Natural killer cell (primary cell): ENCODE measurements at regions not wholly inside any gene's neighbourhood (a gene's known extent, or its start where the extent isn't known, plus 50 kb on each side); places are given as distances from the start of the nearest gene placed in this dataset.

ENCODE experiments used
- ATAC-seq, 3 donors: fragments of 150-1000 bp in 2 of 3; fragments of 200-7000 bp in 1 of 3; cut with Tn5 transposase; 1 replicate in 1 of 3; 2 replicates in 2 of 3; pipeline ENCODE4 v1.10.0; 2021; ENCODE audit warnings: mild to moderate bottlenecking in 2 of 3, moderate library complexity in 2 of 3
- DNase-seq, 2 donors: peaks; one replicate each; pipeline versions ENCODE4 v3.0.0 to v3.0.0-alpha.2; 2013 to 2021; ENCODE audit warnings: mixed read lengths in 1 of 2
- H3K27ac ChIP-seq: one replicate; pipeline ENCODE4 v1.5.1; 2013; ENCODE audit warnings: mild to moderate bottlenecking, low read length
- H3K27me3 ChIP-seq: one replicate; pipeline ENCODE4 v1.6.1; 2013; ENCODE audit warnings: low read length; ENCODE audit not compliant: control insufficient read depth, insufficient read depth
- H3K36me3 ChIP-seq: one replicate; pipeline ENCODE4 v1.6.1; 2013; ENCODE audit warnings: low read length; ENCODE audit not compliant: control insufficient read depth, insufficient read depth
- H3K4me1 ChIP-seq: one replicate; pipeline ENCODE4 v1.6.1; 2013; ENCODE audit warnings: low read length; ENCODE audit not compliant: control insufficient read depth, insufficient read depth
- H3K4me3 ChIP-seq: one replicate; pipeline ENCODE4 v1.5.1; 2013; ENCODE audit warnings: low read length
- H3K9me3 ChIP-seq: one replicate; pipeline ENCODE4 v1.6.1; 2013; ENCODE audit warnings: low read length; ENCODE audit not compliant: control insufficient read depth, insufficient read depth
- H3K27ac Mint-ChIP-seq, 2 donors: one replicate each; pipeline ENCODE4 v1.8.0; 2022; ENCODE audit warnings: mild to moderate bottlenecking in 2 of 2, mixed read lengths in 2 of 2, moderate library complexity in 1 of 2
- H3K27me3 Mint-ChIP-seq, 2 donors: one replicate each; pipeline ENCODE4 v1.8.0; 2022; ENCODE audit warnings: low read depth in 2 of 2, mixed read lengths in 2 of 2
- H3K36me3 Mint-ChIP-seq: one replicate; pipeline ENCODE4 v1.8.0; 2022; ENCODE audit warnings: mixed read lengths
- H3K4me1 Mint-ChIP-seq, 2 donors: one replicate each; pipeline ENCODE4 v1.8.0; 2022; ENCODE audit warnings: mixed read lengths in 2 of 2
- H3K4me3 Mint-ChIP-seq: one replicate; pipeline ENCODE4 v1.8.0; 2022; ENCODE audit warnings: mild to moderate bottlenecking, moderate library complexity, mixed read lengths
- H3K9me3 Mint-ChIP-seq, 2 donors: one replicate each; pipeline ENCODE4 v1.8.0; 2022; ENCODE audit warnings: mixed read lengths in 2 of 2
- CTCF ChIP-seq: fragments of 200-600 bp; IDR thresholded peaks from one replicate; pipeline ENCODE4 v1.8.0; 2022; ENCODE audit warnings: antibody characterized with exemption
- WGBS: methylation state at CpG from one replicate; pipeline ENCODE4 v1.1.7; 2013; ENCODE audit warnings: missing lambda C conversion rate; ENCODE audit not compliant: insufficient coverage; 5-methylcytosine and 5-hydroxymethylcytosine counted together
- intact Hi-C: fragments of 100-400 bp; cut with micrococcal nuclease; formaldehyde crosslinking; loops from one replicate; pipeline ENCODE4 v1.14.2; 2022

- intact Hi-C loops: no loop called here
Observed at GRCh38 chr11:45024846-45025588, 74.3 kb upstream of the TP53I11 start.

GRCh38 chr11:45025716-45026492 lies 75.2 kb upstream of the TP53I11 start:
- Mint-ChIP-seq H3K9me3 (no peaks in the 10 kb centered on the region), H3K4me1 (peaks cover 11 to 12% of the 10 kb centered on the region in 2 donors), H3K36me3 (no peaks in the 10 kb centered on the region), H3K4me3 (no peak overlapping the region), H3K27ac (no peak overlapping the region), H3K27me3 (peaks cover 4 to 8% of the 10 kb centered on the region in 2 donors)
- Histone ChIP-seq H3K9me3 (no peaks in the 10 kb centered on the region), H3K4me1 (peaks cover 11% of the 10 kb centered on the region), H3K27me3 (peaks cover 2% of the 10 kb centered on the region), H3K4me3 (no peak overlapping the region), H3K36me3 (no peaks in the 10 kb centered on the region), H3K27ac (peak overlapping the region; percentile 37)
- intact Hi-C loops: no loop called here
- WGBS: 38% methylated on average over 11 of the region's 12 CpGs
- ATAC-seq (peak in 2 of 3 donors; percentile 34 to 48), DNase-seq (peak in 1 of 2 donors; percentile 14)
- no peak for TF ChIP-seq CTCF

More at GRCh38 chr11:45024846-45025588, 74.3 kb upstream of the TP53I11 start:
- peaks cover 11% of the 10 kb centered on the region for H3K4me1 ChIP-seq
- Mint-ChIP-seq H3K27ac (no peak overlapping the region), H3K9me3 (no peaks in the 10 kb centered on the region), H3K4me1 (peaks cover 11 to 12% of the 10 kb centered on the region in 2 donors), H3K4me3 (no peak overlapping the region), H3K27me3 (peaks cover 8 to 11% of the 10 kb centered on the region in 2 donors), H3K36me3 (no peaks in the 10 kb centered on the region)
- no peaks in the 10 kb centered on the region for H3K9me3 ChIP-seq
- DNase-seq (no peak), ATAC-seq (no peak)
- WGBS: 100% methylated on average over 4 of the region's 4 CpGs
- H3K27me3 ChIP-seq: peaks cover 2% of the 10 kb centered on the region
- no peak for TF ChIP-seq CTCF
- H3K27ac ChIP-seq: no peak overlapping the region
- H3K36me3 ChIP-seq: no peaks in the 10 kb centered on the region
- H3K4me3 ChIP-seq: no peak overlapping the region

GRCh38 chr11:45026835-45027234 lies 76.2 kb upstream of the TP53I11 start:
- no peak for DNase-seq
- intact Hi-C loops: no loop called here
- Mint-ChIP-seq H3K27ac (no peak overlapping the region), H3K27me3 (peaks cover 4 to 8% of the 10 kb centered on the region in 2 donors), H3K36me3 (no peaks in the 10 kb centered on the region), H3K4me1 (peaks cover 11 to 12% of the 10 kb centered on the region in 2 donors), H3K4me3 (no peak overlapping the region), H3K9me3 (no peaks in the 10 kb centered on the region)
- Histone ChIP-seq H3K36me3 (no peaks in the 10 kb centered on the region), H3K4me1 (peaks cover 11% of the 10 kb centered on the region), H3K27ac (peak overlapping the region; percentile 32), H3K9me3 (no peaks in the 10 kb centered on the region), H3K27me3 (peaks cover 2% of the 10 kb centered on the region), H3K4me3 (no peak overlapping the region)
- no peak for TF ChIP-seq CTCF
- WGBS: 72% methylated on average over 6 of the region's 6 CpGs
- ATAC-seq: no peak
